KMS-11 (cell line): ENCODE measurements at regions not wholly inside any gene's neighbourhood (a gene's known extent, or its start where the extent isn't known, plus 50 kb on each side); places are given as distances from the start of the nearest gene placed in this dataset.

Experiments used
- H2AFZ ChIP-seq: fragments of 200-600 bp; sonication (generic); 2 replicates; pipeline ENCODE4 v1.6.1; 2016; ENCODE audit warnings: antibody characterized with exemption, mixed run types, low read depth
- H3K27ac ChIP-seq: fragments of 200-600 bp; sonication (generic); 2 replicates; pipeline ENCODE4 v1.6.1; 2016; ENCODE audit warnings: mild to moderate bottlenecking, mixed run types
- H3K27me3 ChIP-seq: fragments of 200-600 bp; sonication (generic); 2 replicates; pipeline ENCODE4 v1.6.1; 2017; ENCODE audit warnings: mild to moderate bottlenecking, low read depth, mixed run types, moderate library complexity; ENCODE audit not compliant: insufficient read depth
- H3K36me3 ChIP-seq: fragments of 200-600 bp; sonication (generic); 2 replicates; pipeline ENCODE4 v1.6.1; 2017; ENCODE audit warnings: mild to moderate bottlenecking, mixed run types; ENCODE audit not compliant: insufficient read depth
- H3K4me1 ChIP-seq: fragments of 200-600 bp; sonication (generic); 2 replicates; pipeline ENCODE4 v1.6.1; 2016; ENCODE audit warnings: mild to moderate bottlenecking, low read depth, mixed run types; ENCODE audit not compliant: poor library complexity, severe bottlenecking
- H3K4me2 ChIP-seq: fragments of 200-600 bp; sonication (generic); 2 replicates; pipeline ENCODE4 v1.7.0; 2016; ENCODE audit warnings: mild to moderate bottlenecking, mixed run types
- H3K4me3 ChIP-seq: fragments of 200-600 bp; sonication (generic); IDR thresholded peaks from 2 replicates; pipeline ENCODE4 v1.6.1; 2017; ENCODE audit warnings: low read depth, low read length, mixed read lengths; ENCODE audit not compliant: insufficient read depth
- H3K79me2 ChIP-seq: fragments of 200-600 bp; sonication (generic); 2 replicates; pipeline ENCODE4 v1.6.1; 2016; ENCODE audit warnings: low read depth, mixed run types; ENCODE audit not compliant: insufficient read depth
- H3K9ac ChIP-seq: fragments of 200-600 bp; sonication (generic); 2 replicates; pipeline ENCODE4 v1.6.1; 2016; ENCODE audit warnings: mild to moderate bottlenecking, mixed run types
- H4K20me1 ChIP-seq: fragments of 200-600 bp; sonication (generic); 2 replicates; pipeline ENCODE4 v1.6.1; 2016; ENCODE audit warnings: mild to moderate bottlenecking, mixed run types; ENCODE audit not compliant: insufficient read depth
- TF ChIP-seq, protein P1 (sequence below): fragments of 200-600 bp; sonication (generic); conservative IDR thresholded peaks from 2 replicates; pipeline ENCODE4 v1.6.1; 2017; ENCODE audit warnings: low read depth, mild to moderate bottlenecking, antibody characterized with exemption, low read length, moderate library complexity, mixed read lengths

DNA sequence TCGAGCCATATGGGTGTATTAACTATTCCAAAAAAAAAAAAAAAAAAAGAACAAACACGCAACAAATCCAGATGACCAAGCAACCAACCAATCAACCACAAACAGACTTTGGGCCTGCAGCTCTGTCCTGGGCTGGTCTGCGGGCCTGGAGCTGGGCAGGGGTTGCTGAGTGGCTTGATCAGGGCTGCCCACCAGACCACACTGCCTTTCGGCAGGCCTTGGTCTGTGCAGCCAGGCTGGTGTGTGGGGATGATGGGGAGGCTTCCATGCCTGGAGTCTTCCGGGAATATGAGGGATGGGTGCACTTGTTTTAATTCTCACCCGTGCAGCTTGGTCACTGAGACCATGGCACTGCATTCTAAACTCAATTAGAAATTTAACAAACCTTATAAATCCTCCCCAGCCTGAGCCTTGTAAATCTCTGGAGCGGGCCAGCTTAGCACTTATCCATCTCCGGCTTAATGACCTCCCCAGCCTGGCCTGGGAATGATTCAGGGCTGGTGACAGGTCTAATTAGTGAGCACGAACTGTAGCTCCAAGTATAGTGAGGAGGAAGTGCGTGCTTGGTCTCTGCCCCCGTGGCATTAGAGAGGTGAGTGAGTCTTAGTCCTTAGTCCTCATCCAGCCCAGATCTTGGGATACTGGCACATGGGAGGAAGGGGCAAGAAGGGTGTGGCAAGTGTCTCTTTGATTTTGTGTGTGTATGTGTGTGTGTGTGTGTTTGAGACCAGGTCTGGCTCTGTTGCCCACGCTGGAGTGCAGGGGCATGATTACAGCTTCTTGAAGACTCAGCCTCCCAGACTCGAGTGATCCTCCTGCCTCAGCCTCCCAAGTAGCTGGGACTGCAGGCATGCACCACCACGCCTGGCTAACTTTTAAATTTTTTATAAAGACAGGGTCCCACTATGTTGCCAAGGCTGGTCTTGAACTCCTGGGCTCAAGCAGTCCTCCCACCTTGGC lies 74.6 kb upstream of the CSF3R start:
- no peaks in the 10 kb centered on the region for H3K36me3 ChIP-seq
- peaks cover 54% of the 10 kb centered on the region for H3K27me3 ChIP-seq
- H2AFZ ChIP-seq, result no peak overlapping the region
- H3K4me1 ChIP-seq, result no peaks in the 10 kb centered on the region
- TF ChIP-seq, protein P1, sequence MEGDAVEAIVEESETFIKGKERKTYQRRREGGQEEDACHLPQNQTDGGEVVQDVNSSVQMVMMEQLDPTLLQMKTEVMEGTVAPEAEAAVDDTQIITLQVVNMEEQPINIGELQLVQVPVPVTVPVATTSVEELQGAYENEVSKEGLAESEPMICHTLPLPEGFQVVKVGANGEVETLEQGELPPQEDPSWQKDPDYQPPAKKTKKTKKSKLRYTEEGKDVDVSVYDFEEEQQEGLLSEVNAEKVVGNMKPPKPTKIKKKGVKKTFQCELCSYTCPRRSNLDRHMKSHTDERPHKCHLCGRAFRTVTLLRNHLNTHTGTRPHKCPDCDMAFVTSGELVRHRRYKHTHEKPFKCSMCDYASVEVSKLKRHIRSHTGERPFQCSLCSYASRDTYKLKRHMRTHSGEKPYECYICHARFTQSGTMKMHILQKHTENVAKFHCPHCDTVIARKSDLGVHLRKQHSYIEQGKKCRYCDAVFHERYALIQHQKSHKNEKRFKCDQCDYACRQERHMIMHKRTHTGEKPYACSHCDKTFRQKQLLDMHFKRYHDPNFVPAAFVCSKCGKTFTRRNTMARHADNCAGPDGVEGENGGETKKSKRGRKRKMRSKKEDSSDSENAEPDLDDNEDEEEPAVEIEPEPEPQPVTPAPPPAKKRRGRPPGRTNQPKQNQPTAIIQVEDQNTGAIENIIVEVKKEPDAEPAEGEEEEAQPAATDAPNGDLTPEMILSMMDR, result no peak
- H3K79me2 ChIP-seq, result no peaks in the 10 kb centered on the region
- H4K20me1 ChIP-seq, result no peaks in the 10 kb centered on the region
- no peak overlapping the region for H3K4me3 ChIP-seq
- no peak overlapping the region for H3K4me2 ChIP-seq
- no peak overlapping the region for H3K27ac ChIP-seq
- H3K9ac ChIP-seq, result no peak overlapping the region

GRCh38 chr1:36555041-36555440 lies 72.3 kb upstream of the CSF3R start:
- H3K27ac ChIP-seq, result no peak overlapping the region
- no peaks in the 10 kb centered on the region for H4K20me1 ChIP-seq
- no peaks in the 10 kb centered on the region for H3K36me3 ChIP-seq
- TF ChIP-seq, protein P1, result no peak
- H3K27me3 ChIP-seq, result peaks cover 56% of the 10 kb centered on the region
- no peak overlapping the region for H3K9ac ChIP-seq
- no peaks in the 10 kb centered on the region for H3K4me1 ChIP-seq
- H3K79me2 ChIP-seq, result no peaks in the 10 kb centered on the region
- H2AFZ ChIP-seq, result no peak overlapping the region
- no peak overlapping the region for H3K4me3 ChIP-seq
- no peak overlapping the region for H3K4me2 ChIP-seq

GRCh38 chr1:36554323-36554628 lies 71.6 kb upstream of the CSF3R start:
- no peaks in the 10 kb centered on the region for H3K79me2 ChIP-seq
- no peak overlapping the region for H2AFZ ChIP-seq
- H3K4me1 ChIP-seq, result no peaks in the 10 kb centered on the region
- no peak overlapping the region for H3K4me2 ChIP-seq
- TF ChIP-seq, protein P1, result no peak
- H3K27me3 ChIP-seq, result peaks cover 57% of the 10 kb centered on the region
- no peak overlapping the region for H3K9ac ChIP-seq
- no peaks in the 10 kb centered on the region for H3K36me3 ChIP-seq
- H3K4me3 ChIP-seq, result no peak overlapping the region
- H3K27ac ChIP-seq, result no peak overlapping the region
- H4K20me1 ChIP-seq, result no peaks in the 10 kb centered on the region

DNA sequence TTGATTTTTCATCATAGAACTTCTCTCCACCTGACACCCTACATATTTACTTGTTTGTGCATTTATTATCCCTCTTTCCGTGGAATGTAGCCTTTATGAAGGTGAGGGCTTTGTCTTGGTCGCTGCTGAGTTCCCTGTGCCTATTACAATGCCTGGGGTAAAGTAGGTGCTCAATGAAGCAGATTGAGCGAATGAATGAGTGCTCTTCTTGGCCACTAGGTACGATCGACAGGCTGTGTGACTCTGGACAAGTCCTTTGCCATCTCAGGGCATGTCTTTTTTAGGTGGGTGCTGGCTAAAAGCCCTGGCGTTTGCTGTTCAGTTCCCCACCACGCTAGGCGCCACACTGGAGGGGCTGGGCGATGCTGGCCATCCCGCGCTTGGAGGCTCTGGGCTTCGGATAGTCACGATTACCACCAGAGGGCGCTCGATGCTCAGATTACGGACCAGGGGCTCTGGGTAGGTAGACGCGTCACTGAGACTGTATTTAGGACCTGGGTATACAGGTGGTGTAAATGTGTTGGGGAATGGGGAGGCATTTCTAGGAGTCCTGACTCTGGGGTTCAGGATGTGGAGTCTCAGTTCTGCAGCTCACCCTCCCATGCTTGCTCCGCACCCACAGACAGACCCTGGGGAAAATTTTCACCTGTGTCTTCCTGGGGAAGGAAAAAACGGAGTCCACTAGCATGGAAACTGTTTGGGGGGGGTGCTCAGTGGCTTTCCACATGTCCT lies 71.0 kb upstream of the CSF3R start:
- H2AFZ ChIP-seq, result peak overlapping the region; percentile 34; the same call in 1 of the 2 replicates
- H3K4me2 ChIP-seq, result no peak overlapping the region

More for the DNA sequence above, 71.0 kb upstream of the CSF3R start:
- Histone ChIP-seq H3K4me1 (no peaks in the 10 kb centered on the region), H4K20me1 (no peaks in the 10 kb centered on the region), H3K27me3 (peaks cover 52% of the 10 kb centered on the region), H3K27ac (no peak overlapping the region), H3K9ac (no peak overlapping the region), H3K4me3 (no peak overlapping the region), H3K36me3 (no peaks in the 10 kb centered on the region), H3K79me2 (no peaks in the 10 kb centered on the region)
- TF ChIP-seq, protein P1, result peak; percentile 86
